ENCODE measurements at regions not wholly inside any gene's neighbourhood (a gene's known extent, or its start where the extent isn't known, plus 50 kb on each side); places are given as distances from the start of the nearest gene placed in this dataset.

DNA sequence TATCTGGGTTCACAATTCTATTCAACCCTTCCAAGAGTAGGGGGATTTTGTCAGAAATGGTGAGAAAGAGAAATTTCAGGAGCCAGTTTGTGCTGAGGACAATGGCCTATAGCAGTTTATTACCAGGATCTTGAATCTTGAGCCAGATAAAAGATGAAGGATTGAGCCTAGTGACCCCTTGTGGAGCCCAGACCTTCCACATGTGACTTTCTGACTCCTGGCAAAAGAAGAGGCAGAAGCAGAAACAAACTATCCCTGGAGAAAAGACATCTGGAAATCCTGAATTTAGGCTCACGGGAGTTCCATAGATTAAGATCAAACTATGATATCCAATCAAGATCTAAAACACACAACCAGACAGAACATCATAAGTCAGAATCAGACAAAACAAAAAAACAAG, 60.9 kb upstream of the CHRM2 start:
- DNase-seq (ENCODE audit: low read depth in 2 of 2), result no peak

- DNase-seq (ENCODE audit: low read depth in 2 of 2), result no peak
Observed at GRCh38 chr7:136803028-136803427, 65.4 kb upstream of the CHRM2 start.

GRCh38 chr7:136783934-136784333, 84.5 kb upstream of the CHRM2 start:
- no peak for DNase-seq (ENCODE audit: low read depth in 2 of 2)

DNA sequence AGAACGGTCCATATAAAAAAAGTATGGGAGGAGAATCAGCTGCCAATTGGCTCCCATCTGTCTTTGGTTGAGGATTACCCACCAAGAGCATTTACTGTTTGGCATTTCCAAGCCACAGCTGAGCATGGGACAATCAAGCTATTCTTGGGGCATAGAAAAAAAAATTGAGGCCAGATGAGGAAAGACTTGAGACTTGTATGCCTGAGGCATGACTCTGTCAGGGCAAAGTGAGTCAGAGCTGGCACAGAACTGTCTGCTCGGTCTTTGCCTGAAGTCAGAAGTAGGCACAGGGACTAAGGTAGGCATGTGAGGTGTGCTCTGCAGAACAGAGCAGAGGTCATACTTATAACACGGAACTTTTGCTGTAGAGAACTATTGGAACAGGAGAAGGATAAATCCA, 126.5 kb upstream of the CHRM2 start:
- DNase-seq (ENCODE audit: low read depth in 2 of 2), result no peak

GRCh38 chr7:136728945-136729344, 139.5 kb upstream of the CHRM2 start:
- no peak for DNase-seq (ENCODE audit: low read depth in 2 of 2)

DNA sequence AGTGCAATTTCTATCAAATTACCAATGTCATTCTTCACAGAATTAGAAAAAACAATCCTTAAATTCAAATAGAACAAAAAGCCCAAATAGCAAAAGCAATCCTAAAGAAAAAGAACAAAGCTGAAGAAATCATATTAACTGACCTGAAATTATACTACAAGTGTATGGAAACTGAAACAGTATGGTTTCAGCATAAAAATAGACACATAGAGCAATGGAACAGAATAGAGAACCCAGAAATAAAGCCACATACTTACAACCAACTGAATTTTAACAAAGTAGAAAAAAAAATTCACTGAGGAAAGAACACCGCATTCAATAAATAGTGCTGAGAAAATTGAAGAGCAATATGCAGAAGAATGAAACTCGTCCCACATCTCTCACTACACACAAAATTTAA, 142.0 kb upstream of the CHRM2 start:
- DNase-seq (ENCODE audit: low read depth in 2 of 2), result no peak

GRCh38 chr7:136717910-136718557, 150.4 kb upstream of the CHRM2 start:
- DNase-seq (ENCODE audit: low read depth in 2 of 2), result no peak

GRCh38 chr7:136714062-136714461, 154.4 kb upstream of the CHRM2 start:
- DNase-seq (ENCODE audit: low read depth in 2 of 2), result no peak

DNA sequence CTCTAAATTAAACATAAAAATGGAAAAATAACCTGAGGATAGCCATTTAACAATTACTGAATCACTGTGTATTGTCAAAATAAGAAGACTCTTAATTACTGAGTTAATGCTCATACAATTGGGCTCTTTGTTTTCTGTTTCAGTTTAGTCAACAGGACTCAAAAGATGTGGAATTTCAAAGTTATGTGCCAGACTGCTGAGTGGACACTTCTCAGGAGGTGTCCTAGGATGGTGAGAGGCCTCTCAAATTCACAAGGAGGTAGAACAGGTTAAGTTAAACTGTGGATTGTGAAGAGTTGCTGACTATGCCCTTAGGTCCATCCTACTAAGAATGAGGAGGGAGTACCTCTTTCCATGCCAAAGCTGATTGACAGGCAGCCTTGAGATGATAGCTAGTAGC, 157.7 kb upstream of the CHRM2 start:
- DNase-seq (ENCODE audit: low read depth in 2 of 2), result no peak

DNA sequence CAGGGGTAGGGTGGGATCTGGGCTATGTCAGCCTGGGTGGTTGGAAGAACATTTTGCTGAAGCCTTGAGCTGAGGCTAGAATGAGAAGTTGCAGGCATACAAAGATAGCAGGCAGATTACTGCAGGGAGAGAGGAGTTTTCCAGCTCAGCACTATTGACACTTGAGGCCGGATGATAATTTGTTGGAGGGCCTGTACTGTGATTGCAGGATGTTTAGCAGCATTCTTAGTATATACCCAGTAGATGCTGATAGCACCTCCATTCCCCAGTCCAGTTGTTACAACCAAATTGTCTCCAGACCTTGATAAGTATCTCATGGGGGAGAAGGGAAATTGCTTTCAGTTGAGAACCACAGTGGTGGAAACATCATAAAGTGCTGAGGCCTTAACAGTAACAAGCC, 158.6 kb upstream of the CHRM2 start:
- DNase-seq (ENCODE audit: low read depth in 2 of 2), result no peak

DNA sequence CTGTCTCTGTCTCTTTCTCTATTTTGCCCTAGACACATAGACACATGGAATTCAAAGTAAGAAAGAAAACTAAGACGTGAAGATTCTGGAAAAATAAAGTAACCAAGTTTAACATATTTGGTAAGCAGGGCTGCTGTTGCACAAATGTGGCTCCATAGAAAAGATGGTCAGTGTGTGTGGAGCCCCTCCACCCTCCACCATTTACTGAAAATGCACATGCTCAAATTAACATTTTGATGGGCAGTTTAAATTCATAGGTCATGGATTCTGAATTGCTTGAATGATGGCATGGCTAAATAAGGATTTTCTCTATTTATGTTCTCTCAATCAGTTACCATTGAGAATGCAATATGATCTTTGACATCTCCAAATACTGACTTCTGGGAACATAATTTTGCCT, 165.5 kb upstream of the CHRM2 start:
- no peak for DNase-seq (ENCODE audit: low read depth in 2 of 2)

DNA sequence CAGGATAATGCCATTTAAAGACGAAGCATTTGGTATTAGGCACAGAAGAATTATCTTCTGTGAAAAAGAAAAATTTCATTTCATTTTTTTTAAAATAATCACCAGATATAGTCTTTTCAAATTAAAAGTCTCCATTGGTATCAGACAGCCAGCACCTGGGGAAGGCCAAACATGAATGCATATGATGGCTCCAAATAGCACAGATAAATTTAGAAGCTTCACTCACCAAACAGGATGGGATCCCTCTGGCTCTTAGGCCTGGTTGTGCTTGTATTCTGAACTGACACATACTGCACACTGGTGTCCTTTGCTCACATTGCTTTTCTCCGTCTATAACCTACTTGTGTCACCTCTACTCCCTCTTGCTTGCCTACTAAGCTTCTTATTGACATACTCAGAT, 169.5 kb upstream of the CHRM2 start:
- DNase-seq (ENCODE audit: low read depth in 2 of 2), result no peak

DNA sequence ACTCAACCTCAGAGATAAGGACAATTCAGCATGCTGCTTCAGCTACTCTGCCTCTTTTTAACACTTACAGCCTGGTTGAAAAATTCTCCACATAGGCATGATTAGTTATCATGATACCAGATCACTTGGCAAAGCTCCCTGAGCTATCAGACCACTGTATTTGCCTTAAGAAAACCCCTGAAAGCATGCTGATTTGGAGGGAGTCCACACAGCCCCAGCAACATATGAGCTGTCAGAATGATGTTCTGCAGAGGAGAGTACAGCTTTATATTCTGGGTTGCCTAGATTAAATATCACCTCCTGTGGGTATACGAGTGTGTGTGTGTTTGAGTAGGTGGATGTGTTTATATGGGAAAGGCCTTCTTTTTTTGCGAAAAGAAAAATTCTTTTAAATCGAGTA, 170.2 kb upstream of the CHRM2 start:
- DNase-seq (ENCODE audit: low read depth in 2 of 2), result no peak

- no peak for DNase-seq (ENCODE audit: low read depth in 2 of 2)
Observed at GRCh38 chr7:136697271-136697670, 171.2 kb upstream of the CHRM2 start.

GRCh38 chr7:136693166-136694119, 175.0 kb upstream of the CHRM2 start:
- no peak for DNase-seq (ENCODE audit: low read depth in 2 of 2)

DNA sequence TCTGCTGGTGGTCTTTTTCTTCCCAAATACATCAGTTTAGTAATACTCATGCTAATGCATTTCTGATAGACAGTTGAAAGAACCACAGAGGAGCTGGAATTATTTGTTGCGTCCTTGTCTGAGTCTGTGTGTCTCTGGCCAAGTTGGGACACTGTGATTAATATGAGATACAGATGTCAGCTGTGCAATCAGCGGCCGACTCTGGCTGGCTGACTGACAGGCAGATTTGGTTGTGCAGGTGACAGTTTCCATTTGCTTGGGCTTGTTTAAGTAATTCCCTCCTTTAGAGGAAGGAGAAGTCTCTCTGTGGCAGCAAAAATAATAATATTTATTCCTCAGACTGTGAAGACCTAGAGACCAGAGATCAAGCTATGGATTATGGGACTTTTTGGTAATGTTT, 176.2 kb upstream of the CHRM2 start:
- no peak for DNase-seq (ENCODE audit: low read depth in 2 of 2)

DNA sequence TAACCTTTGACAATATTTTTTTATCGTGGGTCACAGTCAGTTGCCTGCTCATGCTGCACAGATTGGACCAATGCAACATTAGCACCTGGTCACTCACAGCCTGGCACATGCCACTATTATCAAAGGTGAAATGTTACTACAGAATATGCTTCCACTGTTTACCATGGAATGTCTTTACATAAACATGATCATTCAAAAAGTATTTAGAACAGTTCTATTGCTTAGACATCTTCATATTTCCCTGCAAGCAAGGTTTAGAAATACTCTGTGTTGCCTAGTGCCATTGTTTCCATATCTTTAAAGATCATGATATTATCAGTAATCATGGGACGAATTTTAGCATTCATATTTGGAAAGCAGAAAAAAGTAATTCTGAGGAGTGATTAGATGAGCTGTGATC, 179.9 kb upstream of the CHRM2 start:
- no peak for DNase-seq (ENCODE audit: low read depth in 2 of 2)

- DNase-seq (ENCODE audit: low read depth in 2 of 2), result no peak
Observed at GRCh38 chr7:136687693-136688322, 180.6 kb upstream of the CHRM2 start.

DNA sequence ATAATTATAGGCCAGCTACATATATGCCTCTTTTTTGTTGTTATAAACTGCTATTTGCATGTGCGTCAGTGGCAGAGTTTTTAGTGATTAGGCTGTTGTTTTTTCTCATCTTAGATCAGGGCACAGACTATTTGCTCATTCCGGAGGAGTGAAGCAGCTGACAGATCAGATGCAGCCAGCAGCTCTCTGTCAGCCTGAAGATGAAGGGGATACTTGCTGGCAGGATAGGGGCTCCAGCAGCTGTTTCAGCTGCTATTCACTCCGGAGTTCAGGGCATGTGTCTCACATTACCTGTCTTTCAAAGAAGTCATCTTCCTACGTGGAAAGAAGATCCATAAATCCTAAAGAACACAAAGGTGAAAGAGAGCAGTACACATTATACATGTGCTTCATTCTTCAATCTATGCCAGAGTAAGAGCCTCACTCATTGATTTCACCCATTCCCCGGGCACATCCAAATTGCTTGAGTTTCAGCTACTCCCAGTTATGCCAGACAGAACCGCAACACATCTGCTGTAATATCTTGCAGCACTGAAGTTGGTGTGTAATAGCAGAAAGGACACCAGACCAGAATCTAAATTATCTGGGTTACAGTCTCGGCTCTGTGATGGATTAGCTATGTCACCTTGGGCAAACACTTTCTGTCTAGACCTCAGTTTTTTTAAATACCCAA, 182.8 kb upstream of the CHRM2 start:
- DNase-seq (ENCODE audit: low read depth in 2 of 2), result no peak

DNA sequence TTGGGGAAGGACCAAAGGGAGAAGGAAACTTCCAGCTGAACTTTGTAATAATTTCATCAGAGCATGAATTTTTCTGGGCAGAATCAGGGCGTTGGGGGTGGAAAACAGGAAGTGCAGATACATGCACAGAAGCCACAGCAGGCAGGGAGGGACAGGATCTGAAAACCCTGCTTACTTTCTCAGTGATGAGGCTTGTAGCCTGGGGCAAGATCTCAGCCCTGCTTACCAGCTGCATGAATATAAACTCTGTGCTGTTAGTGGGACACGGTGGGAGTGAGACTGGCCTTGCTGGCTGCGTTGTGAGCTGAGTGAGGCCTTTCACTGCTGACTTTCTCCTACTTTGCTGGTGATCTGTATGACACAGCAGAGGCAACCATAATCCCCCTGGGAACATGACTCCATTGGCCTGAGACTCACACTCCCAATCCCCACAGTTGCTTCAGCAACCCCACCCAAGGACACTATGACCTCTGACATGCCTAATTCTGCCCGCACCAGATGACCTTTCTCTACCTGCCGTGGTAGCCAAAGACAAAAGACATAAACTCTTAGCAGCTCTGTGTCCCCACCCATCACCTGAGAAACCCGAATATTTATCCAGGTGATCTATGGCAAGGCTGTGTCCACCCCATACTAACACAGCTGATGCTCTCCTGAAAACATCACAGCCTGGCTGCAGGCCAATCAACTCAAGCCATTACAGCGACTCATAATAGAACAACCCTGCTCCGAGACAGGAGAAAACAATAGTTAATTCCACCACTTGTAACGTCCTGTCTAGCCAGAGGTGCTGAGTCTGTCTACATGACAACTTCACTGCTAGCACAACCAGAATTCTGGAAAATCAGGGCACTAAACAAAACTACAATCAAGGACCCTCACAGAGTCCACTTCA, 190.7 kb upstream of the CHRM2 start:
- DNase-seq (ENCODE audit: low read depth in 2 of 2), result no peak

DNA sequence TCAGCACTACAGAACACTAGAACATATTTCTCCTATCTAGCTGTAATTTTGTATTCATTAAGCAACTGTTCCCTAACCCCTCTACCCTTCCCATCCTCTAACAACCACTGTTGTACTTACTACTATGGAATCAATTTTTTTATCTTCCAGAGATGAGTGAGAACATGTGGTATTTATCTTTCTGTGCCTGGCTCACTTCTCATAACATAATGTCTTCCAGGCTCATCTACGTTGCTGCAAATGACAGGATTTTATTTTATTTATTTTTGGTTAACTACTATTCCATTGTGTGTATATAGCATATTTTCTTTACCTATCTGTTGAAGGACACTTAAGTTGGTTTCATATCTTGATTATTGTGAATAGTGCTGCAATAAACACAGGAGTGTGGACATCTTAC, 200.9 kb upstream of the CHRM2 start:
- no peak for DNase-seq (ENCODE audit: low read depth in 2 of 2)
